IPS-18a (cell line): ENCODE measurements at regions not wholly inside any gene's neighbourhood (a gene's known extent, or its start where the extent isn't known, plus 50 kb on each side); places are given as distances from the start of the nearest gene placed in this dataset.
A peak's percentile ranks its signal among the peaks of the same experiment; 100 is the strongest.
"Not testable (repeated sequence)": the region's sequence is repeated elsewhere in the genome, so short reads cannot be mapped to it uniquely, and the experiment has no call there.

Experiments
- H3K27ac ChIP-seq: one replicate; pipeline ENCODE4 v1.5.1; 2013; ENCODE audit warnings: low read length
- H3K27me3 ChIP-seq: one replicate; pipeline ENCODE4 v1.6.1; 2013; ENCODE audit warnings: mild to moderate bottlenecking, low read length; ENCODE audit not compliant: control insufficient read depth, insufficient read depth
- H3K36me3 ChIP-seq: one replicate; pipeline ENCODE4 v1.6.1; 2013; ENCODE audit warnings: low read depth, low read length; ENCODE audit not compliant: control insufficient read depth
- H3K4me1 ChIP-seq: one replicate; pipeline ENCODE4 v1.6.1; 2013; ENCODE audit warnings: low read depth, low read length; ENCODE audit not compliant: control insufficient read depth
- H3K4me3 ChIP-seq: one replicate; pipeline ENCODE4 v1.5.1; 2013; ENCODE audit warnings: low read length
- H3K9ac ChIP-seq: one replicate; pipeline ENCODE4 v1.6.1; 2013; ENCODE audit warnings: mild to moderate bottlenecking, low read length, moderate library complexity
- H3K9me3 ChIP-seq: one replicate; pipeline ENCODE4 v1.6.1; 2013; ENCODE audit warnings: low read depth, low read length; ENCODE audit not compliant: control insufficient read depth

- H3K36me3 ChIP-seq = no peaks in the 10 kb centered on the region
- H3K27me3 ChIP-seq = no peaks in the 10 kb centered on the region
- no peak overlapping the region for H3K27ac ChIP-seq
- peaks cover 9% of the 10 kb centered on the region for H3K9me3 ChIP-seq
- H3K4me3 ChIP-seq = no peak overlapping the region
- H3K4me1 ChIP-seq = peaks cover 4% of the 10 kb centered on the region
- no peak overlapping the region for H3K9ac ChIP-seq
These were observed 168.5 kb upstream of the TEX13C start for GRCh38 chrX:125151146-125151545.

GRCh38 chrX:125152011-125152410, 167.7 kb upstream of the TEX13C start:
- no peaks in the 10 kb centered on the region for H3K27me3 ChIP-seq
- peaks cover 4% of the 10 kb centered on the region for H3K4me1 ChIP-seq
- no peak overlapping the region for H3K4me3 ChIP-seq
- H3K9me3 ChIP-seq = peaks cover 9% of the 10 kb centered on the region
- no peak overlapping the region for H3K27ac ChIP-seq
- H3K36me3 ChIP-seq = no peaks in the 10 kb centered on the region
- H3K9ac ChIP-seq = no peak overlapping the region

- Histone ChIP-seq H3K9ac (no peak overlapping the region), H3K36me3 (no peaks in the 10 kb centered on the region), H3K9me3 (peaks cover 12% of the 10 kb centered on the region), H3K27me3 (no peaks in the 10 kb centered on the region), H3K27ac (no peak overlapping the region), H3K4me1 (peaks cover 4% of the 10 kb centered on the region), H3K4me3 (no peak overlapping the region)
These were observed 166.1 kb upstream of the TEX13C start for GRCh38 chrX:125153621-125154020.

- H3K27ac ChIP-seq, H3K4me3 ChIP-seq, H3K27me3 ChIP-seq, H3K36me3 ChIP-seq, H3K9ac ChIP-seq, H3K4me1 ChIP-seq: not testable (repeated sequence)
- peaks cover 12% of the 10 kb centered on the region for H3K9me3 ChIP-seq
These were observed 165.1 kb upstream of the TEX13C start for GRCh38 chrX:125154288-125155257.

- not testable (repeated sequence) for H3K4me3 ChIP-seq, H3K27me3 ChIP-seq, H3K27ac ChIP-seq, H3K36me3 ChIP-seq, H3K9me3 ChIP-seq, H3K9ac ChIP-seq, H3K4me1 ChIP-seq
These were observed 164.2 kb upstream of the TEX13C start for GRCh38 chrX:125155296-125156033.

GRCh38 chrX:125170459-125170858, 149.2 kb upstream of the TEX13C start:
- Histone ChIP-seq H3K27ac (no peak overlapping the region), H3K9ac (no peak overlapping the region), H3K4me1 (no peaks in the 10 kb centered on the region), H3K27me3 (no peaks in the 10 kb centered on the region), H3K4me3 (no peak overlapping the region), H3K9me3 (peaks cover 20% of the 10 kb centered on the region), H3K36me3 (no peaks in the 10 kb centered on the region)

GRCh38 chrX:125172531-125172930, 147.1 kb upstream of the TEX13C start:
- no peaks in the 10 kb centered on the region for H3K27me3 ChIP-seq
- no peak overlapping the region for H3K27ac ChIP-seq
- peaks cover 21% of the 10 kb centered on the region for H3K9me3 ChIP-seq
- no peaks in the 10 kb centered on the region for H3K36me3 ChIP-seq
- H3K4me1 ChIP-seq = no peaks in the 10 kb centered on the region
- H3K9ac ChIP-seq = no peak overlapping the region
- no peak overlapping the region for H3K4me3 ChIP-seq

- Histone ChIP-seq H3K27ac (no peak overlapping the region), H3K4me3 (no peak overlapping the region), H3K9me3 (peaks cover 22% of the 10 kb centered on the region), H3K36me3 (no peaks in the 10 kb centered on the region), H3K9ac (no peak overlapping the region), H3K27me3 (no peaks in the 10 kb centered on the region), H3K4me1 (no peaks in the 10 kb centered on the region)
These were observed 143.6 kb upstream of the TEX13C start for GRCh38 chrX:125175991-125176584.

- H3K9me3 ChIP-seq = peaks cover 8% of the 10 kb centered on the region
- no peak overlapping the region for H3K27ac ChIP-seq
- H3K36me3 ChIP-seq = no peaks in the 10 kb centered on the region
- H3K4me3 ChIP-seq = no peak overlapping the region
- no peaks in the 10 kb centered on the region for H3K27me3 ChIP-seq
- peaks cover 3% of the 10 kb centered on the region for H3K4me1 ChIP-seq
- H3K9ac ChIP-seq = no peak overlapping the region
These were observed 125.8 kb upstream of the TEX13C start for GRCh38 chrX:125193921-125194320.

- H3K4me3 ChIP-seq = no peak overlapping the region
- H3K27ac ChIP-seq = no peak overlapping the region
- H3K4me1 ChIP-seq = peaks cover 3% of the 10 kb centered on the region
- no peak overlapping the region for H3K9ac ChIP-seq
- H3K36me3 ChIP-seq = no peaks in the 10 kb centered on the region
- peaks cover 3% of the 10 kb centered on the region for H3K9me3 ChIP-seq
- H3K27me3 ChIP-seq = peaks cover 29% of the 10 kb centered on the region
These were observed 121.1 kb upstream of the TEX13C start for GRCh38 chrX:125198546-125198945.

- H3K36me3 ChIP-seq = no peaks in the 10 kb centered on the region
- H3K27me3 ChIP-seq = peaks cover 30% of the 10 kb centered on the region
- peak overlapping the region; percentile 65 for H3K4me3 ChIP-seq
- H3K27ac ChIP-seq = no peak overlapping the region
- peaks cover 8% of the 10 kb centered on the region for H3K4me1 ChIP-seq
- H3K9ac ChIP-seq = no peak overlapping the region
- no peaks in the 10 kb centered on the region for H3K9me3 ChIP-seq
These were observed 117.0 kb upstream of the TEX13C start for GRCh38 chrX:125202591-125203248.
